ENCODE measurements at regions not wholly inside any gene's neighbourhood (a gene's known extent, or its start where the extent isn't known, plus 50 kb on each side); places are given as distances from the start of the nearest gene placed in this dataset.

GRCh38 chr12:53860426-53861345, 77.9 kb upstream of the HOXC13 start:
- no TSS peak for BruUV-seq (replicated peaks)
- FAIRE-seq (no peak), ATAC-seq (no peak), DNase-seq (ENCODE audit: low spot score) (no peak)
- Histone ChIP-seq H2AFZ (ENCODE audit: low read length) (no peak overlapping the region), H3K79me2 (ENCODE audit: insufficient read depth, low read length) (no peaks in the 10 kb centered on the region), H4K20me1 (ENCODE audit: insufficient read depth, low read length) (no peaks in the 10 kb centered on the region), H3K4me3 (replicated peaks in 1 of 3; ENCODE audit: insufficient read depth in 1 of 3, low read depth in 2 of 3, low read length in 3 of 3) (no peak overlapping the region), H3K9ac (ENCODE audit: insufficient read depth, low read depth, low read length) (no peak overlapping the region), H3K27me3 (ENCODE audit: control insufficient read depth in 1 of 2, insufficient read depth in 2 of 2, low read length in 2 of 2) (peaks cover 0 to 29% of the 10 kb centered on the region in 2 experiments; a peak in 2 of 5 replicates), H3K27ac (ENCODE audit: extremely low read length, insufficient read depth, low read length) (no peak overlapping the region), H3K36me3 (replicated peaks in 1 of 2; ENCODE audit: control insufficient read depth in 1 of 2, insufficient read depth in 2 of 2, low read length in 2 of 2) (no peaks in the 10 kb centered on the region), H3K4me1 (ENCODE audit: insufficient read depth, low read length) (no peaks in the 10 kb centered on the region), H3K4me2 (ENCODE audit: low read depth, low read length) (no peak overlapping the region), H3K9me3 (ENCODE audit: low read length) (no peaks in the 10 kb centered on the region)
- intact Hi-C loops (cut with micrococcal nuclease; ENCODE audit: unreplicated experiment) (no loop called here), in situ Hi-C loops (cut with HindIII; ENCODE audit: extremely low pct_ligation_motif_present, low pct_unique_long_range_greater_than_20kb) (no loop called here)
- POLR2A ChIA-PET: no interaction called here
- TF ChIP-seq ELF3 (CRISPR knock-in tag; IDR thresholded peaks at IDR 0.05) (no peak), RFX1 (IDR thresholded peaks at IDR 0.05) (no peak), ZNF770 (CRISPR knock-in tag; IDR thresholded peaks at IDR 0.05) (no peak), ZBTB3 (CRISPR knock-in tag; IDR thresholded peaks at IDR 0.05; ENCODE audit: borderline replicate concordance, low read depth) (no peak), ZNF468 (CRISPR knock-in tag; IDR thresholded peaks at IDR 0.05) (no peak), IRF1 (CRISPR knock-in tag; IDR thresholded peaks at IDR 0.05; ENCODE audit: low read depth) (no peak), RAD21 (CRISPR knock-in tag; IDR thresholded peaks at IDR 0.05) (no peak), KDM5B (CRISPR knock-in tag; IDR thresholded peaks at IDR 0.05; ENCODE audit: borderline replicate concordance) (no peak), ZNF687 (CRISPR knock-in tag; IDR thresholded peaks at IDR 0.05) (no peak), MXD1 (CRISPR knock-in tag; IDR thresholded peaks at IDR 0.05) (no peak), ZNF446 (CRISPR knock-in tag; IDR thresholded peaks at IDR 0.05) (no peak), SUZ12 (IDR thresholded peaks at IDR 0.05; ENCODE audit: low read depth, low read length) (no peak), NFYC (CRISPR knock-in tag; IDR thresholded peaks at IDR 0.05) (no peak), PLSCR1 (CRISPR knock-in tag; IDR thresholded peaks at IDR 0.05; ENCODE audit: borderline replicate concordance) (no peak), NBN (conservative IDR thresholded peaks at IDR 0.05) (no peak)
- CTCF ChIA-PET (ENCODE audit: low intra/inter-chr PET ratio, low total read pairs): no interaction called here
- 0% methylated on average over 2 of the region's 2 CpGs for WGBS (ENCODE audit: low lambda C conversion rate)

All from HepG2 (cell line).